HepG2 (cell line): ENCODE measurements at regions not wholly inside any gene's neighbourhood (a gene's known extent, or its start where the extent isn't known, plus 50 kb on each side); places are given as distances from the start of the nearest gene placed in this dataset.

ENCODE experiments used
- ATAC-seq: fragments of 200-7000 bp; cut with Tn5 transposase; 3 replicates; pipeline ENCODE4 v1.9.1; 2020; ENCODE audit warnings: mild to moderate bottlenecking, moderate library complexity
- BruUV-seq: library from RNA; stranded (reverse); fragments of 400-500 nt; replicated peaks from 2 replicates; lab custom pipeline; 2021; lab: Mats Ljungman, UMichigan
- CTCF ChIA-PET: fragments of 300-600 bp; formaldehyde crosslinking; extraction: SDS; loops from one replicate; lab custom pipeline; 2021; ENCODE audit warnings: low total read pairs, inconsistent platforms, low intra/inter-chr PET ratio; lab: Yijun Ruan, JAX
- POLR2A ChIA-PET: fragments of 350-600 bp; sonication (Branson Sonifier 250); formaldehyde crosslinking; loops from one replicate; lab custom pipeline; 2020; ENCODE audit warnings: antibody characterized with exemption, inconsistent platforms; lab: Yijun Ruan, JAX
- DNase-seq: peaks from one replicate; pipeline ENCODE4 v3.0.0-alpha.2; 2015; ENCODE audit warnings: low spot score
- FAIRE-seq: peaks from 3 replicates; lab custom pipeline; 2011; peaks lifted over from hg19 to GRCh38; lab: Jason Lieb, UNC
- H2AFZ ChIP-seq: one replicate; pipeline ENCODE4 v1.6.1; 2011; ENCODE audit warnings: low read length, inconsistent platforms
- H3K27ac ChIP-seq: fragments of 300-600 bp; 3 replicates; pipeline ENCODE4 v1.8.0; 2011; ENCODE audit warnings: mixed run types, mild to moderate bottlenecking, mixed read lengths, low read length, inconsistent platforms; ENCODE audit not compliant: insufficient read depth; ENCODE audit errors: extremely low read length
- H3K27me3 ChIP-seq, 2 experiments: fragments of 200-600 bp in 1 of 2; 2 replicates in 1 of 2; 3 replicates in 1 of 2; pipeline versions ENCODE4 v1.6.0 to v1.8.0; 2011; ENCODE audit warnings: low read length in 2 of 2, mild to moderate bottlenecking in 2 of 2, moderate library complexity in 2 of 2, inconsistent platforms in 1 of 2; ENCODE audit not compliant: insufficient read depth in 2 of 2, control insufficient read depth in 1 of 2
- H3K36me3 ChIP-seq, 2 experiments: fragments of 200-600 bp in 1 of 2; replicated peaks in 1 of 2; 2 replicates in 1 of 2; 3 replicates in 1 of 2; pipeline versions ENCODE4 v1.5.1 to v1.8.0; 2011; ENCODE audit warnings: low read length in 2 of 2, inconsistent platforms in 1 of 2; ENCODE audit not compliant: insufficient read depth in 2 of 2, control insufficient read depth in 1 of 2
- H3K4me1 ChIP-seq: 2 replicates; pipeline ENCODE4 v1.5.1; 2012; ENCODE audit warnings: low read length, inconsistent platforms; ENCODE audit not compliant: insufficient read depth
- H3K4me2 ChIP-seq: 2 replicates; pipeline ENCODE4 v1.6.0; 2011; ENCODE audit warnings: low read depth, low read length, inconsistent platforms
- H3K4me3 ChIP-seq, 3 experiments: fragments of 200-600 bp in 1 of 3; sonication (generic), shearing (Covaris generic) in 1 of 3; replicated peaks in 1 of 3; 2 replicates each; pipeline ENCODE4 v1.5.1; 2011 to 2016; ENCODE audit warnings: low read length in 3 of 3, inconsistent platforms in 2 of 3, low read depth in 2 of 3, mild to moderate bottlenecking in 2 of 3, control low read depth in 1 of 3, mixed read lengths in 1 of 3; ENCODE audit not compliant: insufficient read depth in 1 of 3
- H3K79me2 ChIP-seq: one replicate; pipeline ENCODE4 v1.6.1; 2011; ENCODE audit warnings: low read length, inconsistent platforms; ENCODE audit not compliant: insufficient read depth
- H3K9ac ChIP-seq: 2 replicates; pipeline ENCODE4 v1.6.0; 2011; ENCODE audit warnings: mild to moderate bottlenecking, low read depth, low read length, inconsistent platforms; ENCODE audit not compliant: insufficient read depth
- H3K9me3 ChIP-seq: 2 replicates; pipeline ENCODE4 v1.5.1; 2012; ENCODE audit warnings: mild to moderate bottlenecking, low read length
- H4K20me1 ChIP-seq: 2 replicates; pipeline ENCODE4 v1.6.0; 2011; ENCODE audit warnings: inconsistent platforms, mild to moderate bottlenecking, low read length, moderate library complexity; ENCODE audit not compliant: insufficient read depth
- IKZF4 ChIP-seq: sonication (generic); formaldehyde crosslinking; IDR thresholded peaks from 2 replicates; pipeline ENCODE4 v1.5.1; 2020; ENCODE audit warnings: borderline replicate concordance, mild to moderate bottlenecking, low read depth, missing genetic modification reagents; ENCODE audit errors: not compliant biosample characterization
- NR2F1 ChIP-seq, 2 experiments: fragments of 450-650 bp in 1 of 2; formaldehyde crosslinking in 1 of 2; IDR thresholded peaks; 2 replicates each; pipeline versions ENCODE4 v1.5.0 to v1.6.1; 2016 to 2020; ENCODE audit warnings: mild to moderate bottlenecking in 1 of 2, missing compliant biosample characterization in 1 of 2, missing genetic modification reagents in 1 of 2, moderate library complexity in 1 of 2
- YY1 ChIP-seq: IDR thresholded peaks from 2 replicates; pipeline ENCODE4 v1.6.1; 2011; ENCODE audit warnings: low read length, low read depth, moderate library complexity, mild to moderate bottlenecking; ENCODE audit not compliant: insufficient read depth, insufficient replicate concordance
- ZNF547 ChIP-seq: sonication (generic); formaldehyde crosslinking; IDR thresholded peaks from 2 replicates; pipeline ENCODE4 v1.5.1; 2020; ENCODE audit warnings: mild to moderate bottlenecking, missing genetic modification reagents
- ZNF615 ChIP-seq: sonication (generic); formaldehyde crosslinking; IDR thresholded peaks from 2 replicates; pipeline ENCODE4 v1.5.0; 2020; ENCODE audit warnings: mild to moderate bottlenecking, missing genetic modification reagents, borderline replicate concordance
- whole genome bisulfite sequencing: methylation state at CpG from one replicate; pipeline ENCODE4 v1.1.6; 2017; ENCODE audit warnings: low lambda C conversion rate; 5-methylcytosine and 5-hydroxymethylcytosine counted together
- in situ Hi-C: cut with HindIII; loops from 2 replicates; pipeline ENCODE4 v1.10.0; 2017; ENCODE audit warnings: low pct_unique_long_range_greater_than_20kb; ENCODE audit not compliant: extremely low pct_ligation_motif_present
- intact Hi-C: fragments of 100-400 bp; cut with micrococcal nuclease; formaldehyde crosslinking; loops from one replicate; pipeline ENCODE4 v1.10.0; 2022; ENCODE audit not compliant: unreplicated experiment
- TF ChIP-seq, protein P1 (sequence below): sonication (generic); formaldehyde crosslinking; IDR thresholded peaks from 2 replicates; pipeline ENCODE4 v1.4.0; 2020; ENCODE audit warnings: mild to moderate bottlenecking, missing genetic modification reagents
- TF ChIP-seq, protein P2 (sequence below): sonication (generic); formaldehyde crosslinking; IDR thresholded peaks from 2 replicates; pipeline ENCODE4 v1.4.0; 2020; ENCODE audit warnings: missing genetic modification reagents, borderline replicate concordance
- TF ChIP-seq, protein P3 (sequence below): IDR thresholded peaks from 2 replicates; pipeline ENCODE4 v1.6.1; 2016; ENCODE audit warnings: low read depth, missing genetic modification reagents, missing compliant biosample characterization

DNA sequence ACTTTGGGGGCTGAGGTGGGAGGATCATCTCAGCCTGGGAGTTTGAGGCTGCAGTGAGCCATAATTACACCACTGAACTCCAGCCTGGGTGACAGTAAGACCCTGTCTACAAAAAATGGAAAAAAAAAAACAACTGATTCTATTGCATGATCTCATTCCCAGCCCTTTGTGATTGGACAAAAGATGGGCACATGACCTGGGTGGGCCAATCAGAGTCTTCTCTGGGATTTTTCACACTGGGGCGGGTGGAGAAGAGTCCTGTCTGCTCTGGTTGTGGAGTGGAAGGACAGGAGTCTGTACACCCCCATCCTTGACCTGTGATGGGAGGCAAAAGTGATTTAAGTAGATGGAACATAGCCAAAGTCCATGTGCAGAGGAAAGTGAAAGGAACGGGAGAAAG is 170.5 kb downstream of the UQCRFS1 start:
- intact Hi-C loops = no loop called here
- Histone ChIP-seq H3K27ac (no peak overlapping the region), H4K20me1 (no peaks in the 10 kb centered on the region), H3K36me3 (no peaks in the 10 kb centered on the region), H3K4me2 (no peak overlapping the region), H3K9me3 (no peaks in the 10 kb centered on the region; the same call in 1 of the 2 replicates), H3K4me3 (no peak overlapping the region), H3K27me3 (no peaks in the 10 kb centered on the region)
- no peak for ATAC-seq
- BruUV-seq = no TSS peak
- FAIRE-seq = no peak
- 9% methylated on average over 2 of the region's 2 CpGs for WGBS
- DNase-seq = no peak
- CTCF ChIA-PET = no interaction called here
- no peak for TF ChIP-seq ZNF547 (CRISPR knock-in tag)
- TF ChIP-seq ZNF615 (CRISPR knock-in tag) = no peak
- TF ChIP-seq, protein P1, sequence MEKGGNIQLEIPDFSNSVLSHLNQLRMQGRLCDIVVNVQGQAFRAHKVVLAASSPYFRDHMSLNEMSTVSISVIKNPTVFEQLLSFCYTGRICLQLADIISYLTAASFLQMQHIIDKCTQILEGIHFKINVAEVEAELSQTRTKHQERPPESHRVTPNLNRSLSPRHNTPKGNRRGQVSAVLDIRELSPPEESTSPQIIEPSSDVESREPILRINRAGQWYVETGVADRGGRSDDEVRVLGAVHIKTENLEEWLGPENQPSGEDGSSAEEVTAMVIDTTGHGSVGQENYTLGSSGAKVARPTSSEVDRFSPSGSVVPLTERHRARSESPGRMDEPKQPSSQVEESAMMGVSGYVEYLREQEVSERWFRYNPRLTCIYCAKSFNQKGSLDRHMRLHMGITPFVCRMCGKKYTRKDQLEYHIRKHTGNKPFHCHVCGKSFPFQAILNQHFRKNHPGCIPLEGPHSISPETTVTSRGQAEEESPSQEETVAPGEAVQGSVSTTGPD (CRISPR knock-in tag) = no peak
- TF ChIP-seq IKZF4 (CRISPR knock-in tag) = no peak
- no peak for TF ChIP-seq NR2F1 (CRISPR knock-in tag; IDR thresholded peaks at IDR 0.05)
- TF ChIP-seq YY1 = no peak
- TF ChIP-seq, protein P2, sequence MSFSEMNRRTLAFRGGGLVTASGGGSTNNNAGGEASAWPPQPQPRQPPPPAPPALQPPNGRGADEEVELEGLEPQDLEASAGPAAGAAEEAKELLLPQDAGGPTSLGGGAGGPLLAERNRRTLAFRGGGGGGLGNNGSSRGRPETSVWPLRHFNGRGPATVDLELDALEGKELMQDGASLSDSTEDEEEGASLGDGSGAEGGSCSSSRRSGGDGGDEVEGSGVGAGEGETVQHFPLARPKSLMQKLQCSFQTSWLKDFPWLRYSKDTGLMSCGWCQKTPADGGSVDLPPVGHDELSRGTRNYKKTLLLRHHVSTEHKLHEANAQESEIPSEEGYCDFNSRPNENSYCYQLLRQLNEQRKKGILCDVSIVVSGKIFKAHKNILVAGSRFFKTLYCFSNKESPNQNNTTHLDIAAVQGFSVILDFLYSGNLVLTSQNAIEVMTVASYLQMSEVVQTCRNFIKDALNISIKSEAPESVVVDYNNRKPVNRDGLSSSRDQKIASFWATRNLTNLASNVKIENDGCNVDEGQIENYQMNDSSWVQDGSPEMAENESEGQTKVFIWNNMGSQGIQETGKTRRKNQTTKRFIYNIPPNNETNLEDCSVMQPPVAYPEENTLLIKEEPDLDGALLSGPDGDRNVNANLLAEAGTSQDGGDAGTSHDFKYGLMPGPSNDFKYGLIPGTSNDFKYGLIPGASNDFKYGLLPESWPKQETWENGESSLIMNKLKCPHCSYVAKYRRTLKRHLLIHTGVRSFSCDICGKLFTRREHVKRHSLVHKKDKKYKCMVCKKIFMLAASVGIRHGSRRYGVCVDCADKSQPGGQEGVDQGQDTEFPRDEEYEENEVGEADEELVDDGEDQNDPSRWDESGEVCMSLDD (CRISPR knock-in tag) = no peak
- TF ChIP-seq, protein P3, sequence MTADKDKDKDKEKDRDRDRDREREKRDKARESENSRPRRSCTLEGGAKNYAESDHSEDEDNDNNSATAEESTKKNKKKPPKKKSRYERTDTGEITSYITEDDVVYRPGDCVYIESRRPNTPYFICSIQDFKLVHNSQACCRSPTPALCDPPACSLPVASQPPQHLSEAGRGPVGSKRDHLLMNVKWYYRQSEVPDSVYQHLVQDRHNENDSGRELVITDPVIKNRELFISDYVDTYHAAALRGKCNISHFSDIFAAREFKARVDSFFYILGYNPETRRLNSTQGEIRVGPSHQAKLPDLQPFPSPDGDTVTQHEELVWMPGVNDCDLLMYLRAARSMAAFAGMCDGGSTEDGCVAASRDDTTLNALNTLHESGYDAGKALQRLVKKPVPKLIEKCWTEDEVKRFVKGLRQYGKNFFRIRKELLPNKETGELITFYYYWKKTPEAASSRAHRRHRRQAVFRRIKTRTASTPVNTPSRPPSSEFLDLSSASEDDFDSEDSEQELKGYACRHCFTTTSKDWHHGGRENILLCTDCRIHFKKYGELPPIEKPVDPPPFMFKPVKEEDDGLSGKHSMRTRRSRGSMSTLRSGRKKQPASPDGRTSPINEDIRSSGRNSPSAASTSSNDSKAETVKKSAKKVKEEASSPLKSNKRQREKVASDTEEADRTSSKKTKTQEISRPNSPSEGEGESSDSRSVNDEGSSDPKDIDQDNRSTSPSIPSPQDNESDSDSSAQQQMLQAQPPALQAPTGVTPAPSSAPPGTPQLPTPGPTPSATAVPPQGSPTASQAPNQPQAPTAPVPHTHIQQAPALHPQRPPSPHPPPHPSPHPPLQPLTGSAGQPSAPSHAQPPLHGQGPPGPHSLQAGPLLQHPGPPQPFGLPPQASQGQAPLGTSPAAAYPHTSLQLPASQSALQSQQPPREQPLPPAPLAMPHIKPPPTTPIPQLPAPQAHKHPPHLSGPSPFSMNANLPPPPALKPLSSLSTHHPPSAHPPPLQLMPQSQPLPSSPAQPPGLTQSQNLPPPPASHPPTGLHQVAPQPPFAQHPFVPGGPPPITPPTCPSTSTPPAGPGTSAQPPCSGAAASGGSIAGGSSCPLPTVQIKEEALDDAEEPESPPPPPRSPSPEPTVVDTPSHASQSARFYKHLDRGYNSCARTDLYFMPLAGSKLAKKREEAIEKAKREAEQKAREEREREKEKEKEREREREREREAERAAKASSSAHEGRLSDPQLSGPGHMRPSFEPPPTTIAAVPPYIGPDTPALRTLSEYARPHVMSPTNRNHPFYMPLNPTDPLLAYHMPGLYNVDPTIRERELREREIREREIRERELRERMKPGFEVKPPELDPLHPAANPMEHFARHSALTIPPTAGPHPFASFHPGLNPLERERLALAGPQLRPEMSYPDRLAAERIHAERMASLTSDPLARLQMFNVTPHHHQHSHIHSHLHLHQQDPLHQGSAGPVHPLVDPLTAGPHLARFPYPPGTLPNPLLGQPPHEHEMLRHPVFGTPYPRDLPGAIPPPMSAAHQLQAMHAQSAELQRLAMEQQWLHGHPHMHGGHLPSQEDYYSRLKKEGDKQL (CRISPR knock-in tag) = no peak
- TF ChIP-seq, all 625 proteins: peak for 0
- H3K79me2 ChIP-seq = no peaks in the 10 kb centered on the region
- H3K4me1 ChIP-seq = no peaks in the 10 kb centered on the region
- in situ Hi-C loops = no loop called here
- no peak overlapping the region for H3K9ac ChIP-seq
- H2AFZ ChIP-seq = no peak overlapping the region
- POLR2A ChIA-PET = no interaction called here
